ENCODE measurements at regions not wholly inside any gene's neighbourhood (a gene's known extent, or its start where the extent isn't known, plus 50 kb on each side); places are given as distances from the start of the nearest gene placed in this dataset.
A peak's percentile ranks its signal among the peaks of the same experiment; 100 is the strongest.

GRCh38 chr9:26334706-26335105 lies 557.9 kb downstream of the CAAP1 start:
- TF ChIP-seq CTCF (IDR thresholded peaks at IDR 0.05; ENCODE audit: extremely low read depth, low read depth, low read length), result no peak
- no peaks in the 10 kb centered on the region for H3K79me2 ChIP-seq (ENCODE audit: insufficient read depth, low read length)
- DNase-seq (ENCODE audit: insufficient read length, low spot score, missing footprints), result no peak
- no peaks in the 10 kb centered on the region for H3K9me3 ChIP-seq (ENCODE audit: low read depth, low read length)
- H3K27ac ChIP-seq (ENCODE audit: low read depth, low read length), result no peak overlapping the region
- no peaks in the 10 kb centered on the region for H4K20me1 ChIP-seq (ENCODE audit: insufficient read depth, low read length)
- H2AFZ ChIP-seq (ENCODE audit: low read length), result no peak overlapping the region
- H3K36me3 ChIP-seq (ENCODE audit: insufficient read depth, low read length), result no peaks in the 10 kb centered on the region
- H3K27me3 ChIP-seq (ENCODE audit: insufficient read depth, low read length), result no peaks in the 10 kb centered on the region
- H3K4me3 ChIP-seq (ENCODE audit: insufficient read depth, low read length), result no peak overlapping the region
- no peak overlapping the region for H3K4me2 ChIP-seq (ENCODE audit: insufficient read depth, low read length)
- H3K4me1 ChIP-seq (ENCODE audit: insufficient read depth, low read length), result no peaks in the 10 kb centered on the region

GRCh38 chr9:26331223-26331622 lies 561.4 kb downstream of the CAAP1 start:
- DNase-seq (ENCODE audit: insufficient read length, low spot score, missing footprints), result no peak
- no peaks in the 10 kb centered on the region for H3K4me1 ChIP-seq (ENCODE audit: insufficient read depth, low read length)
- no peak for TF ChIP-seq CTCF (IDR thresholded peaks at IDR 0.05; ENCODE audit: extremely low read depth, low read depth, low read length)
- no peaks in the 10 kb centered on the region for H3K79me2 ChIP-seq (ENCODE audit: insufficient read depth, low read length)
- H3K27ac ChIP-seq (ENCODE audit: low read depth, low read length), result no peak overlapping the region
- no peaks in the 10 kb centered on the region for H3K27me3 ChIP-seq (ENCODE audit: insufficient read depth, low read length)
- H3K4me2 ChIP-seq (ENCODE audit: insufficient read depth, low read length), result no peak overlapping the region
- H2AFZ ChIP-seq (ENCODE audit: low read length), result no peak overlapping the region
- no peaks in the 10 kb centered on the region for H3K36me3 ChIP-seq (ENCODE audit: insufficient read depth, low read length)
- no peaks in the 10 kb centered on the region for H4K20me1 ChIP-seq (ENCODE audit: insufficient read depth, low read length)
- H3K9me3 ChIP-seq (ENCODE audit: low read depth, low read length), result no peaks in the 10 kb centered on the region
- no peak overlapping the region for H3K4me3 ChIP-seq (ENCODE audit: insufficient read depth, low read length)

GRCh38 chr9:26329974-26330373 lies 562.6 kb downstream of the CAAP1 start:
- no peaks in the 10 kb centered on the region for H3K9me3 ChIP-seq (ENCODE audit: low read depth, low read length)
- H3K27me3 ChIP-seq (ENCODE audit: insufficient read depth, low read length), result no peaks in the 10 kb centered on the region
- H3K4me1 ChIP-seq (ENCODE audit: insufficient read depth, low read length), result no peaks in the 10 kb centered on the region

GRCh38 chr9:26326563-26326962 lies 566.0 kb downstream of the CAAP1 start:
- H2AFZ ChIP-seq (ENCODE audit: low read length), result no peak overlapping the region

More at GRCh38 chr9:26329974-26330373, 562.6 kb downstream of the CAAP1 start:
- no peak overlapping the region for H3K4me3 ChIP-seq (ENCODE audit: insufficient read depth, low read length)
- H3K79me2 ChIP-seq (ENCODE audit: insufficient read depth, low read length), result no peaks in the 10 kb centered on the region
- no peaks in the 10 kb centered on the region for H4K20me1 ChIP-seq (ENCODE audit: insufficient read depth, low read length)
- H3K4me2 ChIP-seq (ENCODE audit: insufficient read depth, low read length), result no peak overlapping the region
- no peak for DNase-seq (ENCODE audit: insufficient read length, low spot score, missing footprints)
- no peak for TF ChIP-seq CTCF (IDR thresholded peaks at IDR 0.05; ENCODE audit: extremely low read depth, low read depth, low read length)
- H3K36me3 ChIP-seq (ENCODE audit: insufficient read depth, low read length), result no peaks in the 10 kb centered on the region
- no peak overlapping the region for H3K27ac ChIP-seq (ENCODE audit: low read depth, low read length)
- H2AFZ ChIP-seq (ENCODE audit: low read length), result no peak overlapping the region

More at GRCh38 chr9:26326563-26326962, 566.0 kb downstream of the CAAP1 start:
- Histone ChIP-seq H4K20me1 (ENCODE audit: insufficient read depth, low read length) (no peaks in the 10 kb centered on the region), H3K27ac (ENCODE audit: low read depth, low read length) (no peak overlapping the region), H3K27me3 (ENCODE audit: insufficient read depth, low read length) (no peaks in the 10 kb centered on the region), H3K4me1 (ENCODE audit: insufficient read depth, low read length) (no peaks in the 10 kb centered on the region), H3K9me3 (ENCODE audit: low read depth, low read length) (no peaks in the 10 kb centered on the region), H3K4me3 (ENCODE audit: insufficient read depth, low read length) (no peak overlapping the region), H3K4me2 (ENCODE audit: insufficient read depth, low read length) (no peak overlapping the region), H3K79me2 (ENCODE audit: insufficient read depth, low read length) (no peaks in the 10 kb centered on the region), H3K36me3 (ENCODE audit: insufficient read depth, low read length) (no peaks in the 10 kb centered on the region)
- peak; percentile 47 for DNase-seq (ENCODE audit: insufficient read length, low spot score, missing footprints)
- TF ChIP-seq CTCF (IDR thresholded peaks at IDR 0.05; ENCODE audit: extremely low read depth, low read depth, low read length), result peak; percentile 68

Data from osteoblast (primary cell).